ENCODE measurements at regions not wholly inside any gene's neighbourhood (a gene's known extent, or its start where the extent isn't known, plus 50 kb on each side); places are given as distances from the start of the nearest gene placed in this dataset.

DNA sequence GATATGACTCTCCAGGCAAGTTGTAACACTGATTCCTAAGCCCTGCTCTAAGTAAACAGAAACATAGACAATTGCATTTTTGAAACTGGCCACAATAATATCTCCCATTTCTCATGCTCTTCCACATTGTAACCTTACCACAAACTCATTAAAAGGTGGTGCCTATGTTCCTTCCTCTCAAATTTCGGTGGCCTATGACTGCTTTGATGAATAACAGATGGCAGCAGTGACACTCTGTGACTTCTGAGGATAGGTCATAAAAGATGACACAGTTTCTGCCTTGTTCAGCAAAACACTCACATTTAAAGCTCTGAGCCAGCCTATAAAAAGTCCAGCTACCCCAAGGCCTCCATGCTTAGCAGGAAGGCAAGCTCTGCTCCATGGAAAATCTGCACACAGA is 195.2 kb downstream of the EFHB start:
- Histone ChIP-seq H3K4me3 (no peak overlapping the region), H3K27me3 (ENCODE audit: insufficient read depth in 3 of 3, low read length in 2 of 3) (no peaks in the 10 kb centered on the region), H3K36me3 (ENCODE audit: insufficient read depth in 1 of 2, low read depth in 1 of 2) (no peaks in the 10 kb centered on the region), H3K4me1 (no peaks in the 10 kb centered on the region), H3K27ac (no peak overlapping the region), H3K9me3 (peaks cover 3% of the 10 kb centered on the region)
- intact Hi-C loops (cut with DNase I): no loop called here
- DNase-seq: no peak
- TF ChIP-seq, protein P1, sequence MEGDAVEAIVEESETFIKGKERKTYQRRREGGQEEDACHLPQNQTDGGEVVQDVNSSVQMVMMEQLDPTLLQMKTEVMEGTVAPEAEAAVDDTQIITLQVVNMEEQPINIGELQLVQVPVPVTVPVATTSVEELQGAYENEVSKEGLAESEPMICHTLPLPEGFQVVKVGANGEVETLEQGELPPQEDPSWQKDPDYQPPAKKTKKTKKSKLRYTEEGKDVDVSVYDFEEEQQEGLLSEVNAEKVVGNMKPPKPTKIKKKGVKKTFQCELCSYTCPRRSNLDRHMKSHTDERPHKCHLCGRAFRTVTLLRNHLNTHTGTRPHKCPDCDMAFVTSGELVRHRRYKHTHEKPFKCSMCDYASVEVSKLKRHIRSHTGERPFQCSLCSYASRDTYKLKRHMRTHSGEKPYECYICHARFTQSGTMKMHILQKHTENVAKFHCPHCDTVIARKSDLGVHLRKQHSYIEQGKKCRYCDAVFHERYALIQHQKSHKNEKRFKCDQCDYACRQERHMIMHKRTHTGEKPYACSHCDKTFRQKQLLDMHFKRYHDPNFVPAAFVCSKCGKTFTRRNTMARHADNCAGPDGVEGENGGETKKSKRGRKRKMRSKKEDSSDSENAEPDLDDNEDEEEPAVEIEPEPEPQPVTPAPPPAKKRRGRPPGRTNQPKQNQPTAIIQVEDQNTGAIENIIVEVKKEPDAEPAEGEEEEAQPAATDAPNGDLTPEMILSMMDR (IDR thresholded peaks at IDR 0.05): no peak
- WGBS, 3 donors: 6 to 12% (median 7%) methylated on average over 1 of the region's 1 CpG
- no peak for ATAC-seq

- no peak overlapping the region for H3K27ac ChIP-seq
- no peak overlapping the region for H3K4me3 ChIP-seq
- no peak for DNase-seq
- H3K27me3 ChIP-seq (ENCODE audit: insufficient read depth in 3 of 3, low read length in 2 of 3): no peaks in the 10 kb centered on the region
- no peaks in the 10 kb centered on the region for H3K4me1 ChIP-seq
- WGBS, 3 donors: 67 to 71% (median 70%) methylated on average over 3 of the region's 3 CpGs
- no peak for ATAC-seq
- H3K9me3 ChIP-seq: peaks cover 3% of the 10 kb centered on the region
- no peaks in the 10 kb centered on the region for H3K36me3 ChIP-seq (ENCODE audit: insufficient read depth in 1 of 2, low read depth in 1 of 2)
- TF ChIP-seq, protein P1 (IDR thresholded peaks at IDR 0.05): no peak
- intact Hi-C loops (cut with DNase I): no loop called here
These were observed 198.9 kb downstream of the EFHB start for GRCh38 chr3:19735111-19735510.

GRCh38 chr3:19734453-19734852 is 199.6 kb downstream of the EFHB start:
- WGBS, 3 donors: 68 to 80% (median 73%) methylated on average over 6 of the region's 6 CpGs
- peaks cover 3% of the 10 kb centered on the region for H3K9me3 ChIP-seq
- ATAC-seq (no peak), DNase-seq (no peak)
- no peak overlapping the region for H3K27ac ChIP-seq
- TF ChIP-seq, protein P1 (IDR thresholded peaks at IDR 0.05): no peak
- no peaks in the 10 kb centered on the region for H3K4me1 ChIP-seq
- no peak overlapping the region for H3K4me3 ChIP-seq
- no peaks in the 10 kb centered on the region for H3K27me3 ChIP-seq (ENCODE audit: insufficient read depth in 3 of 3, low read length in 2 of 3)
- H3K36me3 ChIP-seq (ENCODE audit: insufficient read depth in 1 of 2, low read depth in 1 of 2): no peaks in the 10 kb centered on the region
- intact Hi-C loops (cut with DNase I): no loop called here

DNA sequence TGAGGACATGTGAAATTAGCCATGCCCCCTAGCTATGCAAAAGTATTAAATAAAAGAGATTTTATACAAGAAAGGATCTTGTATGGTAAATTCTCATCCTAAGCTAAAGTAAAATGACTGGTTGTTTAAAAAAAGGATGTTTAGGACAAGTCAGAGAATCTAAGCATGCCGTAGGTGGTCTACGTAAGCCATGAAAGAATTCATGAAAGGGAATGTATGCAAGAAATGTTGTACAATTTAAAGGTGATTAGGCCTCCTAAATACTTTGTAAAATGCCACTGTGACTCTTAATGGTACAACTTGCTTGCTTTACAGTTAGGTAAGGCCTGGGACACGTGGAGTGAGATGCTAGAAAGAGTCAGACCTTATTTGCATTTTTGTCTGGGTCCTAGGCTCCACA is 209.0 kb downstream of the EFHB start:
- Histone ChIP-seq H3K27ac (no peak overlapping the region), H3K36me3 (ENCODE audit: insufficient read depth in 1 of 2, low read depth in 1 of 2) (no peaks in the 10 kb centered on the region), H3K27me3 (ENCODE audit: insufficient read depth in 3 of 3, low read length in 2 of 3) (no peaks in the 10 kb centered on the region), H3K4me3 (no peak overlapping the region), H3K9me3 (no peaks in the 10 kb centered on the region), H3K4me1 (no peaks in the 10 kb centered on the region)
- 67 to 74% (median 70%) methylated on average over 3 of the region's 3 CpGs for WGBS, 3 donors
- TF ChIP-seq, protein P1 (IDR thresholded peaks at IDR 0.05): no peak
- DNase-seq (no peak), ATAC-seq (no peak)
- intact Hi-C loops (cut with DNase I): no loop called here

- DNase-seq: no peak
- no peak for ATAC-seq
- no peaks in the 10 kb centered on the region for H3K4me1 ChIP-seq
- no peak overlapping the region for H3K4me3 ChIP-seq
- no peaks in the 10 kb centered on the region for H3K36me3 ChIP-seq (ENCODE audit: insufficient read depth in 1 of 2, low read depth in 1 of 2)
- H3K27ac ChIP-seq: no peak overlapping the region
- H3K27me3 ChIP-seq (ENCODE audit: insufficient read depth in 3 of 3, low read length in 2 of 3): no peaks in the 10 kb centered on the region
- intact Hi-C loops (cut with DNase I): no loop called here
- H3K9me3 ChIP-seq: no peaks in the 10 kb centered on the region
- TF ChIP-seq, protein P1 (IDR thresholded peaks at IDR 0.05): no peak
These were observed 216.3 kb downstream of the EFHB start for GRCh38 chr3:19717736-19718135.
